ENCODE measurements at regions not wholly inside any gene's neighbourhood (a gene's known extent, or its start where the extent isn't known, plus 50 kb on each side); places are given as distances from the start of the nearest gene placed in this dataset.

GRCh38 chr2:118502106-118502505 is 345.3 kb downstream of the EN1 start:
- H3K36me3 Mint-ChIP-seq = no peaks in the 10 kb centered on the region
- CTCF ChIA-PET = no interaction called here
- H3K27me3 Mint-ChIP-seq = peaks cover 4 to 5% of the 10 kb centered on the region in 2 donors

DNA sequence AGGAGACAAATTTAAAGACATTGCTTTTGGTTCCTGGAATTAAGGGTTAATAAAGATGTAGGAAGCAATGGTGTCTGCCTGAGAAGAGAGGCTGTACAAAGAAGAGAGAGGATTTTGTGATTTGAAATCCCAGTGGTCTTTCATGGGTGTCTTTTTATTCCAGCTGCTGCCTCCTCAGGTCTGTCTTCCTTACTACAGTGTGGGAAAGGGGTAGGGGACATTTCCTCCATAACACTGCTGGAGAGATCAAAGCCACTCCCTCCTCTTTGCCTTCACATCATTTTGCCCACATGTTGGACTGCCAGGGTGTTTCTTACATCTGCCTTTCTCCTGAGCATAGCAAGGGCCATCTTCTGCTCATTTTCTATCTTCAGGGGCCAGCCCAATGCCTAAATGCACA is 348.5 kb downstream of the EN1 start:
- H3K27ac ChIP-seq (ENCODE audit: low read depth, low read length) = no peak overlapping the region
- no peaks in the 10 kb centered on the region for H3K4me1 ChIP-seq (ENCODE audit: insufficient read depth, low read length)
- Mint-ChIP-seq H3K27me3 (peaks cover 0 to 6% of the 10 kb centered on the region in 2 donors), H3K27ac (no peak overlapping the region), H3K4me3 (no peak overlapping the region), H3K4me1 (no peaks in the 10 kb centered on the region), H3K36me3 (no peaks in the 10 kb centered on the region), H3K9me3 (peaks cover 0 to 3% (median 0%) of the 10 kb centered on the region in 5 donors)
- H3K4me3 ChIP-seq (ENCODE audit: low read length) = no peak overlapping the region
- DNase-seq = no peak
- H3K36me3 ChIP-seq (ENCODE audit: insufficient read depth, low read length) = no peaks in the 10 kb centered on the region
- POLR2A ChIA-PET = no interaction called here
- CTCF ChIA-PET = no interaction called here
- H3K9me3 ChIP-seq (ENCODE audit: low read length) = no peaks in the 10 kb centered on the region
- H3K27me3 ChIP-seq (ENCODE audit: insufficient read depth, low read length, poor library complexity, severe bottlenecking) = no peaks in the 10 kb centered on the region

More at GRCh38 chr2:118502106-118502505, 345.3 kb downstream of the EN1 start:
- H3K27ac Mint-ChIP-seq = no peak overlapping the region
- H3K4me1 ChIP-seq (ENCODE audit: insufficient read depth, low read length) = no peaks in the 10 kb centered on the region
- POLR2A ChIA-PET = interaction anchor here (0.7 kb wide), 1 partner anchor 625 kb away, joined by 5 read pairs; no protein-coding TSS in a partner anchor
- no peaks in the 10 kb centered on the region for H3K4me1 Mint-ChIP-seq
- H3K4me3 Mint-ChIP-seq = no peak overlapping the region
- peaks cover 0 to 3% (median 0%) of the 10 kb centered on the region in 5 donors for H3K9me3 Mint-ChIP-seq
- H3K9me3 ChIP-seq (ENCODE audit: low read length) = no peaks in the 10 kb centered on the region
- H3K36me3 ChIP-seq (ENCODE audit: insufficient read depth, low read length) = no peaks in the 10 kb centered on the region
- H3K4me3 ChIP-seq (ENCODE audit: low read length) = no peak overlapping the region
- no peak overlapping the region for H3K27ac ChIP-seq (ENCODE audit: low read depth, low read length)
- H3K27me3 ChIP-seq (ENCODE audit: insufficient read depth, low read length, poor library complexity, severe bottlenecking) = no peaks in the 10 kb centered on the region
- DNase-seq = no peak

- POLR2A ChIA-PET = no interaction called here
- H3K4me1 Mint-ChIP-seq = no peaks in the 10 kb centered on the region
- H3K27me3 ChIP-seq (ENCODE audit: insufficient read depth, low read length, poor library complexity, severe bottlenecking) = no peaks in the 10 kb centered on the region
- H3K27ac Mint-ChIP-seq = no peak overlapping the region
- H3K36me3 ChIP-seq (ENCODE audit: insufficient read depth, low read length) = no peaks in the 10 kb centered on the region
- CTCF ChIA-PET = no interaction called here
- DNase-seq = no peak
- H3K4me1 ChIP-seq (ENCODE audit: insufficient read depth, low read length) = no peaks in the 10 kb centered on the region
- H3K9me3 Mint-ChIP-seq = peaks cover under 1 to 3% (median under 1%) of the 10 kb centered on the region in 5 donors
- peaks cover 0 to 2% (median under 1%) of the 10 kb centered on the region in 3 donors for H3K36me3 Mint-ChIP-seq
- H3K27ac ChIP-seq (ENCODE audit: low read depth, low read length) = no peak overlapping the region
- H3K27me3 Mint-ChIP-seq = peaks cover 0 to 6% of the 10 kb centered on the region in 2 donors
- no peaks in the 10 kb centered on the region for H3K9me3 ChIP-seq (ENCODE audit: low read length)
- no peak overlapping the region for H3K4me3 Mint-ChIP-seq
- no peak overlapping the region for H3K4me3 ChIP-seq (ENCODE audit: low read length)
Observed at GRCh38 chr2:118496870-118497611, 350.4 kb downstream of the EN1 start.

- H3K27me3 ChIP-seq (ENCODE audit: insufficient read depth, low read length, poor library complexity, severe bottlenecking) = no peaks in the 10 kb centered on the region
- H3K4me1 ChIP-seq (ENCODE audit: insufficient read depth, low read length) = no peaks in the 10 kb centered on the region
- Mint-ChIP-seq H3K27me3 (peaks cover 0 to 6% of the 10 kb centered on the region in 2 donors), H3K4me3 (no peak overlapping the region), H3K27ac (no peak overlapping the region), H3K9me3 (peaks cover 2 to 6% (median 3%) of the 10 kb centered on the region in 5 donors), H3K4me1 (no peaks in the 10 kb centered on the region), H3K36me3 (peaks cover 0 to 5% (median 2%) of the 10 kb centered on the region in 3 donors)
- no peak overlapping the region for H3K4me3 ChIP-seq (ENCODE audit: low read length)
- no peaks in the 10 kb centered on the region for H3K9me3 ChIP-seq (ENCODE audit: low read length)
- POLR2A ChIA-PET = no interaction called here
- DNase-seq = no peak
- CTCF ChIA-PET = no interaction called here
- no peak overlapping the region for H3K27ac ChIP-seq (ENCODE audit: low read depth, low read length)
- H3K36me3 ChIP-seq (ENCODE audit: insufficient read depth, low read length) = no peaks in the 10 kb centered on the region
Observed at GRCh38 chr2:118496467-118496866, 351.0 kb downstream of the EN1 start.

DNA sequence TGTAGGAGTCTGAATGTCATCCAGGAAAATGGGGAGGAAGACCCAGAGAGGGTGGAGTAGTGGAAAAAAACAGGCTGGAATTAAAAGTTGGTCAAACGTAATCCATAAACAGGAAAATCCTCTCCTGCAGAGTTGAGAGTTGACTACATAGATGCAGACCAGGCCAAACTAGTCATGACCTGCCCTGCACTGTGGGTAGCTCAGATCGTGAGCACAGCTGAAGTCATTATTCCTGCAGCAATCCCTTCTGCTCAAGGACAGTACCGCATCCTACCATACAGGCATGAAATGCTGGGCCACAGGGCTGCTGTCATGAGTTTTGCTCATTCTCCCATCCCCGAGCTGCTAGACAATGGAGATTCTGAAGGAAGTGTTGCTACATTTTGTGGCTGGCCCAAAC is 352.2 kb downstream of the EN1 start:
- H3K27me3 ChIP-seq (ENCODE audit: insufficient read depth, low read length, poor library complexity, severe bottlenecking) = no peaks in the 10 kb centered on the region
- POLR2A ChIA-PET = no interaction called here
- Mint-ChIP-seq H3K9me3 (peaks cover 2 to 6% (median 3%) of the 10 kb centered on the region in 5 donors), H3K4me1 (no peaks in the 10 kb centered on the region), H3K36me3 (peaks cover 0 to 5% (median 2%) of the 10 kb centered on the region in 3 donors), H3K27ac (no peak overlapping the region), H3K4me3 (no peak overlapping the region), H3K27me3 (peaks cover 0 to 5% of the 10 kb centered on the region in 2 donors)
- no peak for DNase-seq
- no peak overlapping the region for H3K27ac ChIP-seq (ENCODE audit: low read depth, low read length)
- no peak overlapping the region for H3K4me3 ChIP-seq (ENCODE audit: low read length)
- no peaks in the 10 kb centered on the region for H3K4me1 ChIP-seq (ENCODE audit: insufficient read depth, low read length)
- H3K9me3 ChIP-seq (ENCODE audit: low read length) = no peaks in the 10 kb centered on the region
- CTCF ChIA-PET = no interaction called here
- H3K36me3 ChIP-seq (ENCODE audit: insufficient read depth, low read length) = no peaks in the 10 kb centered on the region

DNA sequence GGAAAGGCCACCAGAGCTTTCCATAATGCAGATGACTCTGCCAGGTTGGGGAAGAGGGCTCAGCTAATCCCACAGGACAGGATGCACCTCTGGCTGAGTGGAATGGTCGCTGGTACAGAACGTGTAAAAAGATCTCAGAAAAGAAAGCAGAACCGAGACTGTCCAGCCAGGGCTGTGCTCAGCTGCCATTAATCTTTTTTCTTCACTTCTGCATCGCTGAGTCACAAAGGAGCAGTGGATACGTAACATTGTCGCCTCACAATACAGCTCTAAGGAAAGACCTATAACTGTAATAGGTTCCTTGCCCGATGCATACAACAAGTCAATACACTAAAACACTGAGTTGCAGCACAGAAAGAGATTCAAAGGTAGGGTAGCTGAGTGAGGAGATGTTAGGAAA is 354.2 kb downstream of the EN1 start:
- Mint-ChIP-seq H3K36me3 (peaks cover 0 to 5% (median 2%) of the 10 kb centered on the region in 3 donors), H3K9me3 (peaks cover 2 to 10% (median 4%) of the 10 kb centered on the region in 5 donors), H3K27ac (no peak overlapping the region), H3K4me3 (no peak overlapping the region), H3K27me3 (peaks cover 0 to 5% of the 10 kb centered on the region in 2 donors), H3K4me1 (no peaks in the 10 kb centered on the region)
- no peak overlapping the region for H3K27ac ChIP-seq (ENCODE audit: low read depth, low read length)
- DNase-seq = no peak
- no peaks in the 10 kb centered on the region for H3K36me3 ChIP-seq (ENCODE audit: insufficient read depth, low read length)
- H3K9me3 ChIP-seq (ENCODE audit: low read length) = no peaks in the 10 kb centered on the region
- ChIA-PET CTCF (no interaction called here), POLR2A (no interaction called here)
- no peaks in the 10 kb centered on the region for H3K27me3 ChIP-seq (ENCODE audit: insufficient read depth, low read length, poor library complexity, severe bottlenecking)
- H3K4me1 ChIP-seq (ENCODE audit: insufficient read depth, low read length) = no peaks in the 10 kb centered on the region
- no peak overlapping the region for H3K4me3 ChIP-seq (ENCODE audit: low read length)

GRCh38 chr2:118492335-118492734 is 355.1 kb downstream of the EN1 start:
- Histone ChIP-seq H3K27ac (ENCODE audit: low read depth, low read length) (no peak overlapping the region), H3K4me1 (ENCODE audit: insufficient read depth, low read length) (no peaks in the 10 kb centered on the region), H3K9me3 (ENCODE audit: low read length) (no peaks in the 10 kb centered on the region), H3K4me3 (ENCODE audit: low read length) (no peak overlapping the region), H3K36me3 (ENCODE audit: insufficient read depth, low read length) (no peaks in the 10 kb centered on the region), H3K27me3 (ENCODE audit: insufficient read depth, low read length, poor library complexity, severe bottlenecking) (no peaks in the 10 kb centered on the region)
- no peak overlapping the region for H3K4me3 Mint-ChIP-seq
- peaks cover 0 to 5% (median 2%) of the 10 kb centered on the region in 3 donors for H3K36me3 Mint-ChIP-seq
- POLR2A ChIA-PET = no interaction called here
- no peak for DNase-seq
- peaks cover 0 to 4% of the 10 kb centered on the region in 2 donors for H3K27me3 Mint-ChIP-seq
- H3K9me3 Mint-ChIP-seq = peaks cover 2 to 10% (median 4%) of the 10 kb centered on the region in 5 donors
- no peak overlapping the region for H3K27ac Mint-ChIP-seq
- CTCF ChIA-PET = no interaction called here
- no peaks in the 10 kb centered on the region for H3K4me1 Mint-ChIP-seq

- DNase-seq = no peak
- no peaks in the 10 kb centered on the region for H3K27me3 ChIP-seq (ENCODE audit: insufficient read depth, low read length, poor library complexity, severe bottlenecking)
- ChIA-PET CTCF (no interaction called here), POLR2A (no interaction called here)
- H3K27ac ChIP-seq (ENCODE audit: low read depth, low read length) = no peak overlapping the region
- Mint-ChIP-seq H3K4me3 (no peak overlapping the region), H3K4me1 (no peaks in the 10 kb centered on the region), H3K36me3 (peaks cover 0 to 5% (median 2%) of the 10 kb centered on the region in 3 donors), H3K27me3 (no peaks in the 10 kb centered on the region), H3K27ac (no peak overlapping the region), H3K9me3 (peaks cover 2 to 13% (median 6%) of the 10 kb centered on the region in 5 donors)
- H3K9me3 ChIP-seq (ENCODE audit: low read length) = no peaks in the 10 kb centered on the region
- H3K4me3 ChIP-seq (ENCODE audit: low read length) = no peak overlapping the region
- H3K36me3 ChIP-seq (ENCODE audit: insufficient read depth, low read length) = no peaks in the 10 kb centered on the region
- H3K4me1 ChIP-seq (ENCODE audit: insufficient read depth, low read length) = no peaks in the 10 kb centered on the region
Observed at GRCh38 chr2:118490330-118490729, 357.1 kb downstream of the EN1 start.
